Tibial nerve (tissue), 4 donors: ENCODE measurements at regions not wholly inside any gene's neighbourhood (a gene's known extent, or its start where the extent isn't known, plus 50 kb on each side); places are given as distances from the start of the nearest gene placed in this dataset.

Source experiments
- DNase-seq, 2 donors: peaks; one replicate each; pipeline ENCODE4 v3.0.0-alpha.2; 2019; ENCODE audit warnings: low spot score in 2 of 2
- H3K27ac ChIP-seq, 4 donors: fragments of 200-600 bp; sonication (generic) in 3 of 4; one replicate each; pipeline ENCODE4 v1.5.1; 2017 to 2019; ENCODE audit warnings: mild to moderate bottlenecking in 1 of 4
- H3K27me3 ChIP-seq, 2 donors: fragments of 200-600 bp; sonication (generic) in 1 of 2; one replicate each; pipeline versions ENCODE4 v1.5.1 to v1.6.0; 2017 to 2019
- H3K36me3 ChIP-seq, 3 donors: fragments of 200-600 bp; sonication (generic); one replicate each; pipeline ENCODE4 v1.5.1; 2018 to 2019
- H3K4me1 ChIP-seq, 4 donors: fragments of 200-600 bp; sonication (generic) in 3 of 4; one replicate each; pipeline ENCODE4 v1.5.1; 2017 to 2019
- H3K4me3 ChIP-seq, 4 donors: fragments of 200-600 bp; sonication (generic) in 3 of 4; one replicate each; pipeline ENCODE4 v1.5.1; 2017 to 2019; ENCODE audit warnings: mild to moderate bottlenecking in 1 of 4, moderate library complexity in 1 of 4
- H3K9me3 ChIP-seq, 4 donors: fragments of 200-600 bp; sonication (generic) in 3 of 4; one replicate each; pipeline ENCODE4 v1.5.1; 2017 to 2019
- CTCF ChIP-seq, 5 experiments: fragments of 200-600 bp in 3 of 5; fragments of 450-650 bp in 2 of 5; sonication (generic) in 3 of 5; IDR thresholded peaks; one replicate each; pipeline ENCODE4 v1.5.1; 2016 to 2019; ENCODE audit warnings: antibody characterized with exemption in 5 of 5, mild to moderate bottlenecking in 3 of 5, moderate library complexity in 2 of 5
- EP300 ChIP-seq, 2 donors: sonication (generic); formaldehyde crosslinking; IDR thresholded peaks; one replicate each; pipeline ENCODE4 v1.6.1; 2017; ENCODE audit warnings: antibody characterized with exemption in 2 of 2, mild to moderate bottlenecking in 1 of 2
- POLR2A ChIP-seq, 2 donors: fragments of 450-650 bp; IDR thresholded peaks; one replicate each; pipeline ENCODE4 v1.6.1; 2017; ENCODE audit warnings: antibody characterized with exemption in 2 of 2, mild to moderate bottlenecking in 2 of 2, moderate library complexity in 2 of 2
- WGBS, 2 donors: methylation state at CpG; one replicate each; pipeline ENCODE4 v1.1.5; 2018; 5-methylcytosine and 5-hydroxymethylcytosine counted together

- Histone ChIP-seq H3K36me3 (no peaks in the 10 kb centered on the region), H3K4me1 (no peaks in the 10 kb centered on the region), H3K27me3 (no peaks in the 10 kb centered on the region), H3K27ac (no peak overlapping the region), H3K4me3 (no peak overlapping the region), H3K9me3 (no peaks in the 10 kb centered on the region)
- DNase-seq: no peak
- WGBS, 2 donors: 72 to 76% methylated on average over 14 of the region's 14 CpGs
- no peak for TF ChIP-seq EP300 (IDR thresholded peaks at IDR 0.05)
- no peak for TF ChIP-seq CTCF (IDR thresholded peaks at IDR 0.05)
- no peak for TF ChIP-seq POLR2A (IDR thresholded peaks at IDR 0.05)
These were observed 804.9 kb upstream of the SALL3 start for GRCh38 chr18:78174737-78175136.

- WGBS, 2 donors: 75 to 81% methylated on average over 4 of the region's 4 CpGs
- H3K4me1 ChIP-seq: no peaks in the 10 kb centered on the region
- no peak overlapping the region for H3K27ac ChIP-seq
- peaks cover 0 to 16% (median 4%) of the 10 kb centered on the region in 4 donors for H3K9me3 ChIP-seq
- no peak for DNase-seq
- no peaks in the 10 kb centered on the region for H3K36me3 ChIP-seq
- TF ChIP-seq POLR2A (IDR thresholded peaks at IDR 0.05): no peak
- no peak for TF ChIP-seq CTCF (IDR thresholded peaks at IDR 0.05)
- no peak for TF ChIP-seq EP300 (IDR thresholded peaks at IDR 0.05)
- H3K27me3 ChIP-seq: no peaks in the 10 kb centered on the region
- H3K4me3 ChIP-seq: no peak overlapping the region
These were observed 800.8 kb upstream of the SALL3 start for GRCh38 chr18:78178812-78179211.

- Histone ChIP-seq H3K27ac (no peak overlapping the region), H3K4me3 (no peak overlapping the region), H3K36me3 (no peaks in the 10 kb centered on the region), H3K9me3 (peaks cover 0 to 28% (median 7%) of the 10 kb centered on the region in 4 donors), H3K4me1 (no peaks in the 10 kb centered on the region), H3K27me3 (no peaks in the 10 kb centered on the region)
- 57 to 72% methylated on average over 12 of the region's 12 CpGs for WGBS, 2 donors
- no peak for DNase-seq
- no peak for TF ChIP-seq POLR2A (IDR thresholded peaks at IDR 0.05)
- no peak for TF ChIP-seq CTCF (IDR thresholded peaks at IDR 0.05)
- TF ChIP-seq EP300 (IDR thresholded peaks at IDR 0.05): no peak
These were observed 798.9 kb upstream of the SALL3 start for GRCh38 chr18:78180741-78181140.

GRCh38 chr18:78183815-78184214 is 795.8 kb upstream of the SALL3 start:
- TF ChIP-seq EP300 (IDR thresholded peaks at IDR 0.05): no peak
- TF ChIP-seq CTCF (IDR thresholded peaks at IDR 0.05): no peak
- no peak for TF ChIP-seq POLR2A (IDR thresholded peaks at IDR 0.05)
- no peak for DNase-seq
- no peaks in the 10 kb centered on the region for H3K27me3 ChIP-seq
- no peak overlapping the region for H3K4me3 ChIP-seq
- H3K36me3 ChIP-seq: no peaks in the 10 kb centered on the region
- peaks cover 0 to 28% (median 7%) of the 10 kb centered on the region in 4 donors for H3K9me3 ChIP-seq
- H3K27ac ChIP-seq: no peak overlapping the region
- H3K4me1 ChIP-seq: no peaks in the 10 kb centered on the region

- Histone ChIP-seq H3K9me3 (peaks cover 0 to 3% (median 0%) of the 10 kb centered on the region in 4 donors), H3K27ac (no peak overlapping the region), H3K4me3 (no peak overlapping the region), H3K4me1 (no peaks in the 10 kb centered on the region), H3K27me3 (no peaks in the 10 kb centered on the region), H3K36me3 (no peaks in the 10 kb centered on the region)
- TF ChIP-seq POLR2A (IDR thresholded peaks at IDR 0.05): no peak
- no peak for TF ChIP-seq CTCF (IDR thresholded peaks at IDR 0.05)
- no peak for TF ChIP-seq EP300 (IDR thresholded peaks at IDR 0.05)
- 52% methylated on average over 4 of the region's 4 CpGs for WGBS, 2 donors
- DNase-seq: no peak
These were observed 788.3 kb upstream of the SALL3 start for GRCh38 chr18:78191276-78191675.
